Esophagus muscularis mucosa (tissue), 4 donors: ENCODE measurements at regions not wholly inside any gene's neighbourhood (a gene's known extent, or its start where the extent isn't known, plus 50 kb on each side); places are given as distances from the start of the nearest gene placed in this dataset.

Experiments used
- DNase-seq: peaks from one replicate; pipeline ENCODE4 v3.0.0-alpha.2; 2017; ENCODE audit errors: extremely low spot score
- H3K27ac ChIP-seq, 4 donors: fragments of 200-600 bp; sonication (generic); replicated peaks in 1 of 4; 1 replicate in 3 of 4; 2 replicates in 1 of 4; pipeline ENCODE4 v1.5.1; 2016 to 2019; ENCODE audit warnings: mild to moderate bottlenecking in 1 of 4
- H3K27me3 ChIP-seq, 4 donors: fragments of 200-600 bp; sonication (generic); one replicate each; pipeline versions ENCODE4 v1.5.1 to v1.6.0; 2016 to 2019
- H3K36me3 ChIP-seq, 4 donors: fragments of 200-600 bp; sonication (generic); one replicate each; pipeline ENCODE4 v1.5.1; 2016 to 2019
- H3K4me1 ChIP-seq, 4 donors: fragments of 200-600 bp; sonication (generic); one replicate each; pipeline ENCODE4 v1.5.1; 2016 to 2019
- H3K4me3 ChIP-seq, 4 donors: fragments of 200-600 bp; sonication (generic); 1 replicate in 2 of 4; 2 replicates in 2 of 4; pipeline ENCODE4 v1.5.1; 2016 to 2019; ENCODE audit warnings: mild to moderate bottlenecking in 4 of 4, moderate library complexity in 1 of 4
- H3K9me3 ChIP-seq, 4 donors: fragments of 200-600 bp; sonication (generic); 1 replicate in 3 of 4; 2 replicates in 1 of 4; pipeline ENCODE4 v1.5.1; 2016 to 2019
- EP300 ChIP-seq: sonication (generic); formaldehyde crosslinking; IDR thresholded peaks from one replicate; pipeline ENCODE4 v1.6.1; 2017; ENCODE audit warnings: antibody characterized with exemption
- POLR2A ChIP-seq: fragments of 450-650 bp; IDR thresholded peaks from one replicate; pipeline ENCODE4 v1.6.1; 2017; ENCODE audit warnings: antibody characterized with exemption, moderate library complexity, mild to moderate bottlenecking, low read depth
- POLR2AphosphoS5 ChIP-seq, 2 donors: sonication (generic); formaldehyde crosslinking; IDR thresholded peaks; one replicate each; pipeline ENCODE4 v1.6.1; 2017; ENCODE audit warnings: antibody characterized with exemption in 2 of 2
- WGBS: methylation state at CpG from one replicate; pipeline ENCODE4 v1.1.5; 2018; 5-methylcytosine and 5-hydroxymethylcytosine counted together
- intact Hi-C: fragments of 100-400 bp; cut with DNase I; formaldehyde crosslinking; loops from one replicate; pipeline ENCODE4 v1.15.1; 2023
- TF ChIP-seq, protein P1 (sequence below), 3 experiments: fragments of 200-600 bp in 2 of 3; fragments of 450-650 bp in 1 of 3; sonication (generic) in 2 of 3; IDR thresholded peaks; one replicate each; pipeline ENCODE4 v1.5.1; 2017 to 2019; ENCODE audit warnings: antibody characterized with exemption in 3 of 3, mild to moderate bottlenecking in 2 of 3, moderate library complexity in 1 of 3

DNA sequence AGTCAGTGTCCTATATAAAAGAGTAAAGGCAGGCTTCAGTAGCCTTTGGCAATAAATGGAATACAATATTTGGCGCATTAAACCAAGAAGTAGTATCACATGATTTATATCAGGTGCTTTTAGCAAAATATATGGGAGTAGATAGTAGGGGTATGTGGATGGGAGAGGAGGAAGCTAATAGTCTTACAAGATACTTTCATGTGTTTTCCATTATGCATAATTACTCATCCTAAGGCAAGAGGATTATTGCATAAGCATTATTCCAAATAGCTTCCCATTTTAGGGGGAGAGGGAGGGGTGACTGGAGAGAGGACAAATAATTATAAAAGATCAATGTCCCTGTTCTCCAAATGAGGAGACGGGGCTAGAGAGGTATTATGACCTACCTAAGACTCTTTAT is 104.3 kb downstream of the DUSP6 start:
- WGBS, result 90% methylated on average over 2 of the region's 2 CpGs

DNA sequence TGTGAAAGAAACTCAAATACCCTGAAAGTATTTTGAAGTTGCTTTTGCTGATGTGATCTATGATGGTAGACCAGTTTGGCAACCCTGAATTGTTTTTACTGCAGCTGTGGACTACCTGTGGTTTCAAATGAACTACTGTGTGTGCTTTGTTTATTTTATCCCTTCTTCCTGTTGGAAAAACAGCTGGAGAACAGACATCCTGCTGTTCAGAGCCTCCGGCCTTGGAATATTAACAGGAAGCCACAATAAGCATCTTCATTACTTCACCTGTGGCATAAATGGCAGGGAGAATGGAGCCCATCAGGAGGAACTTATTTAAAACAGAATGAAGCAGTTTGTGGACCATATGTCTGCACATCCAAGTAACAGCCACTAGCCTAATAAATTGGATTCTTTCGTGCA is 104.8 kb downstream of the DUSP6 start:
- H3K36me3 ChIP-seq, result no peaks in the 10 kb centered on the region
- peaks cover 13 to 55% (median 52%) of the 10 kb centered on the region in 4 donors for H3K4me1 ChIP-seq
- no peaks in the 10 kb centered on the region for H3K27me3 ChIP-seq
- DNase-seq, result no peak
- no peak overlapping the region for H3K4me3 ChIP-seq
- no peak overlapping the region for H3K27ac ChIP-seq
- WGBS, result 79% methylated on average over 2 of the region's 2 CpGs
- no peak for TF ChIP-seq EP300
- TF ChIP-seq, protein P1, sequence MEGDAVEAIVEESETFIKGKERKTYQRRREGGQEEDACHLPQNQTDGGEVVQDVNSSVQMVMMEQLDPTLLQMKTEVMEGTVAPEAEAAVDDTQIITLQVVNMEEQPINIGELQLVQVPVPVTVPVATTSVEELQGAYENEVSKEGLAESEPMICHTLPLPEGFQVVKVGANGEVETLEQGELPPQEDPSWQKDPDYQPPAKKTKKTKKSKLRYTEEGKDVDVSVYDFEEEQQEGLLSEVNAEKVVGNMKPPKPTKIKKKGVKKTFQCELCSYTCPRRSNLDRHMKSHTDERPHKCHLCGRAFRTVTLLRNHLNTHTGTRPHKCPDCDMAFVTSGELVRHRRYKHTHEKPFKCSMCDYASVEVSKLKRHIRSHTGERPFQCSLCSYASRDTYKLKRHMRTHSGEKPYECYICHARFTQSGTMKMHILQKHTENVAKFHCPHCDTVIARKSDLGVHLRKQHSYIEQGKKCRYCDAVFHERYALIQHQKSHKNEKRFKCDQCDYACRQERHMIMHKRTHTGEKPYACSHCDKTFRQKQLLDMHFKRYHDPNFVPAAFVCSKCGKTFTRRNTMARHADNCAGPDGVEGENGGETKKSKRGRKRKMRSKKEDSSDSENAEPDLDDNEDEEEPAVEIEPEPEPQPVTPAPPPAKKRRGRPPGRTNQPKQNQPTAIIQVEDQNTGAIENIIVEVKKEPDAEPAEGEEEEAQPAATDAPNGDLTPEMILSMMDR (IDR thresholded peaks at IDR 0.05), result no peak
- no peak for TF ChIP-seq POLR2A
- TF ChIP-seq POLR2AphosphoS5 (IDR thresholded peaks at IDR 0.05), result no peak
- intact Hi-C loops, result loop anchor here (10.0 kb wide), 1 partner anchor 217 kb away; no protein-coding TSS in a partner anchor
- no peaks in the 10 kb centered on the region for H3K9me3 ChIP-seq

More for the DNA sequence above, 104.3 kb downstream of the DUSP6 start:
- intact Hi-C loops, result loop anchor here (10.0 kb wide), 1 partner anchor 217 kb away; no protein-coding TSS in a partner anchor
- Histone ChIP-seq H3K9me3 (no peaks in the 10 kb centered on the region), H3K27me3 (no peaks in the 10 kb centered on the region), H3K27ac (no peak overlapping the region), H3K4me1 (peaks cover 13 to 57% (median 53%) of the 10 kb centered on the region in 4 donors), H3K4me3 (no peak overlapping the region), H3K36me3 (no peaks in the 10 kb centered on the region)
- no peak for DNase-seq
- no peak for TF ChIP-seq EP300

DNA sequence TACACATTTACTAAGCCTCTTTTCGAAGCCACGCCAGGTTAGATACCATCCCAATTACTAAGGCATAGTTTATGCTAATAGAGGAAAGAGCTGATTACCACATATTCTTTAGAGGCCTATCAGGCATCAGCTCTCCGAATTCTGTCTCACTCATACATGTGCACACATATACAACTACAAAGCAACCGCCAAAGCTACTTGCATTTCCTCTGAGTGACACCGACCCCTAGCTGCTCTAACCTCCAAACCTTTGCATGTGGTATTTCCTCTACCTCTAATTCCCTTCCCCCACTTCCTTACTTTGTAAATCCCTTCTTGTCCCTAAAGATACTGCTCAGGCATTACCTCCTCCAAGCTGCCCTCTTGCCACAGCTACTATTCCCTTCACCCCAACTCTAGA is 107.2 kb downstream of the DUSP6 start:
- Histone ChIP-seq H3K4me1 (peaks cover 3 to 32% (median 29%) of the 10 kb centered on the region in 4 donors), H3K27ac (peak overlapping the region in 3 of 4 donors; percentile 6 to 53 (median 38)), H3K27me3 (no peaks in the 10 kb centered on the region), H3K9me3 (no peaks in the 10 kb centered on the region), H3K36me3 (no peaks in the 10 kb centered on the region), H3K4me3 (no peak overlapping the region)
- 64% methylated on average over 5 of the region's 5 CpGs for WGBS
- TF ChIP-seq EP300, result no peak
- no peak for TF ChIP-seq POLR2AphosphoS5 (IDR thresholded peaks at IDR 0.05)
- no peak for TF ChIP-seq POLR2A
- TF ChIP-seq, protein P1 (IDR thresholded peaks at IDR 0.05), result no peak
- no peak for DNase-seq
- intact Hi-C loops, result loop anchor here (10.0 kb wide), 1 partner anchor 220 kb away; no protein-coding TSS in a partner anchor

DNA sequence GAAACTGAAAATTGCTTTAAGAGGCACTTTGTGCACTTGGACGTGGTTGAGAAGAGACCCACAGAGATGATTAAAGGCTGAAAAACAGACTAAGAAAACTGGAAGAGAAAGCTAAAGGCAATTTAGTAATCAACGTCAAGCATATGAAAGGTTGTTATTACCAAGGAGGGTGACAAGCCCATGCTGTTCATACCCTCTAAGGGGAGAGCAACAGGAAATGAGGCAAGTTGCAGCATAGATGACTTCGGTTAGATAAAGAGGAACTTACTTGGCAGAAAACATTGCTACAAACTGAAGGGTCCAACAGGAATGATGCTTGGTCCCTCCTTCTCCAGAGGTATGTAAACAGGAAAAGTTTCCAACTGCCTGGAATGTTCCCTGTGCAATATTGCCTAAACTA is 107.8 kb downstream of the DUSP6 start:
- intact Hi-C loops, result loop anchor here (10.0 kb wide), 1 partner anchor 220 kb away; no protein-coding TSS in a partner anchor
- TF ChIP-seq POLR2A (no peak), EP300 (no peak), POLR2AphosphoS5 (IDR thresholded peaks at IDR 0.05) (peak in 1 of 2 donors; percentile 50)
- TF ChIP-seq, protein P1 (IDR thresholded peaks at IDR 0.05), result no peak

DNA sequence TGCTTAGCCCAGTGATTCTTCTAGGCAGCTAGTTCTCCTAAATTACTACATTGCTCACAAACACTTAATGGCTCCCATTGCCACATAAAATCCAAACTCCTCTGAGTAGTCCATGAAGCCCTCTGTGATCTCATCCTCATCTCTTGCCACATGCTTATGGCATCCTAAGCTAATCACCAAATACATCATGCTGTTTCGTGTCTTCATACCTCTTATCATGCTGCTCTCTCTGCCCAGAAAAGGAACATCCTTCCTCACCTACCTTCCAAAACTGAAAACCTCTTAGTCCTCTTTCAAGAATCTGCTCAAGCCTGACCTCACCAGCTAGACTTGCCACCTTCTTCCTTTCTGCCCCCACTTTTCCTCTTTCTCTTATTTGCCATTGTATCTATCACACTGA is 108.5 kb downstream of the DUSP6 start:
- H3K36me3 ChIP-seq, result no peaks in the 10 kb centered on the region
- H3K27ac ChIP-seq, result peak overlapping the region in 2 of 4 donors; percentile 38 to 53
- peaks cover 3 to 39% (median 34%) of the 10 kb centered on the region in 4 donors for H3K4me1 ChIP-seq
- intact Hi-C loops, result loop anchor here (10.0 kb wide), 1 partner anchor 221 kb away; no protein-coding TSS in a partner anchor
- TF ChIP-seq POLR2A, result no peak
- no peak for TF ChIP-seq EP300
- TF ChIP-seq, protein P1 (IDR thresholded peaks at IDR 0.05), result no peak
- no peak for TF ChIP-seq POLR2AphosphoS5 (IDR thresholded peaks at IDR 0.05)
- WGBS, result 97% methylated on average over 1 of the region's 1 CpG
- H3K27me3 ChIP-seq, result no peaks in the 10 kb centered on the region
- H3K4me3 ChIP-seq, result no peak overlapping the region
- H3K9me3 ChIP-seq, result no peaks in the 10 kb centered on the region
- no peak for DNase-seq

More for the DNA sequence above, 107.8 kb downstream of the DUSP6 start:
- WGBS, result 28% methylated on average over 3 of the region's 3 CpGs
- Histone ChIP-seq H3K27me3 (no peaks in the 10 kb centered on the region), H3K36me3 (no peaks in the 10 kb centered on the region), H3K4me1 (peaks cover 0 to 31% (median 26%) of the 10 kb centered on the region in 4 donors), H3K4me3 (no peak overlapping the region), H3K27ac (peak overlapping the region in 3 of 4 donors; percentile 6 to 53 (median 38)), H3K9me3 (no peaks in the 10 kb centered on the region)
- no peak for DNase-seq
